Kidney (tissue), 13 donors: ENCODE measurements at regions not wholly inside any gene's neighbourhood (a gene's known extent, or its start where the extent isn't known, plus 50 kb on each side); places are given as distances from the start of the nearest gene placed in this dataset.

ENCODE experiments used
- DNase-seq, 5 donors: peaks; one replicate each; pipeline ENCODE4 v3.0.0-alpha.2; 2013 to 2020
- FAIRE-seq: peaks from 2 replicates; lab custom pipeline; 2012; peaks lifted over from hg19 to GRCh38; lab: Jason Lieb, UNC
- H3K27ac ChIP-seq, 2 donors: one replicate each; pipeline ENCODE4 v1.7.0; 2013; ENCODE audit warnings: low read depth in 2 of 2, low read length in 2 of 2, inconsistent platforms in 1 of 2
- H3K27me3 ChIP-seq: one replicate; pipeline ENCODE4 v1.7.1; 2013; ENCODE audit warnings: low read length, inconsistent platforms; ENCODE audit not compliant: control insufficient read depth, insufficient read depth
- H3K36me3 ChIP-seq, 3 donors: one replicate each; pipeline versions ENCODE4 v1.7.0 to v1.7.1; 2013; ENCODE audit warnings: low read length in 3 of 3, control low read depth in 1 of 3, inconsistent platforms in 1 of 3; ENCODE audit not compliant: insufficient read depth in 3 of 3, control insufficient read depth in 2 of 3
- H3K4me1 ChIP-seq, 3 donors: one replicate each; pipeline versions ENCODE4 v1.7.0 to v1.7.1; 2013; ENCODE audit warnings: low read length in 3 of 3, inconsistent platforms in 1 of 3, low read depth in 1 of 3; ENCODE audit not compliant: control insufficient read depth in 2 of 3, insufficient read depth in 2 of 3
- H3K4me3 ChIP-seq, 3 donors: one replicate each; pipeline versions ENCODE4 v1.7.0 to v1.8.1; 2013; ENCODE audit warnings: low read length in 3 of 3, control low read depth in 1 of 3, inconsistent platforms in 1 of 3
- H3K9ac ChIP-seq, 3 donors: one replicate each; pipeline versions ENCODE4 v1.7.0 to v1.7.1; 2013; ENCODE audit warnings: low read length in 3 of 3, control low read depth in 1 of 3, inconsistent platforms in 1 of 3
- H3K9me3 ChIP-seq, 3 donors: one replicate each; pipeline versions ENCODE4 v1.7.0 to v1.7.1; 2013; ENCODE audit warnings: low read length in 3 of 3, control low read depth in 1 of 3, inconsistent platforms in 1 of 3; ENCODE audit not compliant: control insufficient read depth in 2 of 3, insufficient read depth in 1 of 3
- CTCF ChIP-seq: IDR thresholded peaks from 3 replicates; pipeline ENCODE4 v1.5.1; 2012; ENCODE audit warnings: mild to moderate bottlenecking, moderate library complexity, borderline replicate concordance; ENCODE audit not compliant: insufficient read depth; ENCODE audit errors: extremely low read depth
- intact Hi-C: fragments of 100-400 bp; cut with DNase I; formaldehyde crosslinking; loops from one replicate; pipeline ENCODE4 v1.11.1; 2022
- donor health status: control.
- donor health status: control.
- donor health status: control.
- donor health status: control.
- donor health status: control.
- donor health status: DM: yes; HTN: yes; CAD: no.
- donor health status: Normal renal cell carcinoma (clear cell type).

GRCh38 chr9:12954441-12954840 lies 179.6 kb downstream of the LURAP1L start:
- DNase-seq (no peak), FAIRE-seq (no peak)
- no peak overlapping the region for H3K9ac ChIP-seq
- no peak overlapping the region for H3K27ac ChIP-seq
- peaks cover 0 to 3% (median 0%) of the 10 kb centered on the region in 3 donors for H3K9me3 ChIP-seq
- intact Hi-C loops, result no loop called here
- no peak for TF ChIP-seq CTCF
- no peaks in the 10 kb centered on the region for H3K36me3 ChIP-seq
- H3K27me3 ChIP-seq, result no peaks in the 10 kb centered on the region
- H3K4me1 ChIP-seq, result no peaks in the 10 kb centered on the region
- H3K4me3 ChIP-seq, result no peak overlapping the region

GRCh38 chr9:12955510-12956163 lies 180.8 kb downstream of the LURAP1L start:
- Histone ChIP-seq H3K4me1 (no peaks in the 10 kb centered on the region), H3K36me3 (no peaks in the 10 kb centered on the region), H3K27me3 (no peaks in the 10 kb centered on the region), H3K9me3 (peaks cover 0 to 3% (median 0%) of the 10 kb centered on the region in 3 donors), H3K27ac (no peak overlapping the region), H3K4me3 (no peak overlapping the region), H3K9ac (no peak overlapping the region)
- intact Hi-C loops, result no loop called here
- DNase-seq, result peak in 1 of 5 donors; percentile 34
- no peak for FAIRE-seq
- TF ChIP-seq CTCF, result no peak

- no peaks in the 10 kb centered on the region for H3K36me3 ChIP-seq
- no peak overlapping the region for H3K4me3 ChIP-seq
- H3K9me3 ChIP-seq, result peaks cover 0 to 3% (median 0%) of the 10 kb centered on the region in 3 donors
- no peak overlapping the region for H3K27ac ChIP-seq
- intact Hi-C loops, result no loop called here
- H3K4me1 ChIP-seq, result no peaks in the 10 kb centered on the region
- TF ChIP-seq CTCF, result no peak
- DNase-seq (no peak), FAIRE-seq (no peak)
- H3K27me3 ChIP-seq, result no peaks in the 10 kb centered on the region
- H3K9ac ChIP-seq, result no peak overlapping the region
These were observed 181.4 kb downstream of the LURAP1L start for GRCh38 chr9:12956261-12956660.

GRCh38 chr9:12956805-12957204 lies 182.0 kb downstream of the LURAP1L start:
- no peak overlapping the region for H3K9ac ChIP-seq
- no peaks in the 10 kb centered on the region for H3K27me3 ChIP-seq
- intact Hi-C loops, result no loop called here
- FAIRE-seq (no peak), DNase-seq (no peak)
- TF ChIP-seq CTCF, result no peak
- H3K9me3 ChIP-seq, result peaks cover 0 to 3% (median 0%) of the 10 kb centered on the region in 3 donors
- H3K27ac ChIP-seq, result no peak overlapping the region
- H3K4me1 ChIP-seq, result no peaks in the 10 kb centered on the region
- H3K4me3 ChIP-seq, result no peak overlapping the region
- H3K36me3 ChIP-seq, result no peaks in the 10 kb centered on the region
